AG10803 (cell line): ENCODE measurements at regions not wholly inside any gene's neighbourhood (a gene's known extent, or its start where the extent isn't known, plus 50 kb on each side); places are given as distances from the start of the nearest gene placed in this dataset.

ENCODE experiments used
- DNase-seq: peaks from one replicate; pipeline ENCODE4 v3.0.0; 2010; ENCODE audit warnings: low read depth
- H3K4me3 ChIP-seq: 2 replicates; pipeline ENCODE4 v1.5.1; 2011; ENCODE audit warnings: mild to moderate bottlenecking, low read length, control low read depth
- TF ChIP-seq, protein P1 (sequence below): conservative IDR thresholded peaks from 2 replicates; pipeline ENCODE4 v1.5.1; 2011; ENCODE audit warnings: mild to moderate bottlenecking, low read length, control low read depth, inconsistent platforms

DNA sequence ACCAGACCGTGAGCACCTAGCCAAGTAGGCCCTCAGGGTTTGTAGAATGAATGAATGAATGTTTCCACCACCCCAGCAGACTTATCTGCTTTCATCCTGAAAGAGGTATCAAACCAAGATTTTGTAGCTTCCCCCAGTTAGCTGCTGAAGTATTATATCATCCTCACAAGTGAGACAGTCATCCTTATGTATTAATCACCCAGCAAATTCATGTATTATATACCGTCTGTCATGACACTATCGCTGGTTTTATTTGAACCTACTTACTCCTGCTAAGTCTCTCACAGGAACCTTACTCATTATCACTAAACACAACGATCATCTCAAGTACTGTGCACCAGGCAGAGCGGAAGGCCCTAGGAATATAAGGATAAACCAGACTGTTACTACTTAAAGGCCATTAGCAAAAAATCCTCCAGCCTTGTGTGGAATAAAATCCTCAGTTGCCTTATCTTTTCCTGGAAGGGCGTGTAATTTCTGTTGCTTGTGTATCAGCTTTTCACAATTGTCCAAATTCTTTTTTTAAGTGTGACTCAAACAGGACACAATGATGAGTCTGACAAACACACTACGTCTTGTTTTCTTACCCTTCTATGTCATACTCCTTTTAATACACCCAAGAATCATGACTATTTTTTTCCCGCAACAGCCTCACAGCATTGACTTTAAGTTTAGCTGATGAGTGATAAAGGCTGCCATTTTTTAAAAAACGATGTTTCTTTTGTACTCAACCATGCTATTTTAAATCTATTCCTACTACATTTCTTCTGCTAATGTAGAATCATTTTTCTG lies 176.1 kb upstream of the KLF14 start:
- TF ChIP-seq, protein P1, sequence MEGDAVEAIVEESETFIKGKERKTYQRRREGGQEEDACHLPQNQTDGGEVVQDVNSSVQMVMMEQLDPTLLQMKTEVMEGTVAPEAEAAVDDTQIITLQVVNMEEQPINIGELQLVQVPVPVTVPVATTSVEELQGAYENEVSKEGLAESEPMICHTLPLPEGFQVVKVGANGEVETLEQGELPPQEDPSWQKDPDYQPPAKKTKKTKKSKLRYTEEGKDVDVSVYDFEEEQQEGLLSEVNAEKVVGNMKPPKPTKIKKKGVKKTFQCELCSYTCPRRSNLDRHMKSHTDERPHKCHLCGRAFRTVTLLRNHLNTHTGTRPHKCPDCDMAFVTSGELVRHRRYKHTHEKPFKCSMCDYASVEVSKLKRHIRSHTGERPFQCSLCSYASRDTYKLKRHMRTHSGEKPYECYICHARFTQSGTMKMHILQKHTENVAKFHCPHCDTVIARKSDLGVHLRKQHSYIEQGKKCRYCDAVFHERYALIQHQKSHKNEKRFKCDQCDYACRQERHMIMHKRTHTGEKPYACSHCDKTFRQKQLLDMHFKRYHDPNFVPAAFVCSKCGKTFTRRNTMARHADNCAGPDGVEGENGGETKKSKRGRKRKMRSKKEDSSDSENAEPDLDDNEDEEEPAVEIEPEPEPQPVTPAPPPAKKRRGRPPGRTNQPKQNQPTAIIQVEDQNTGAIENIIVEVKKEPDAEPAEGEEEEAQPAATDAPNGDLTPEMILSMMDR: no peak
- H3K4me3 ChIP-seq: peak overlapping the region; percentile 68
- no peak for DNase-seq

DNA sequence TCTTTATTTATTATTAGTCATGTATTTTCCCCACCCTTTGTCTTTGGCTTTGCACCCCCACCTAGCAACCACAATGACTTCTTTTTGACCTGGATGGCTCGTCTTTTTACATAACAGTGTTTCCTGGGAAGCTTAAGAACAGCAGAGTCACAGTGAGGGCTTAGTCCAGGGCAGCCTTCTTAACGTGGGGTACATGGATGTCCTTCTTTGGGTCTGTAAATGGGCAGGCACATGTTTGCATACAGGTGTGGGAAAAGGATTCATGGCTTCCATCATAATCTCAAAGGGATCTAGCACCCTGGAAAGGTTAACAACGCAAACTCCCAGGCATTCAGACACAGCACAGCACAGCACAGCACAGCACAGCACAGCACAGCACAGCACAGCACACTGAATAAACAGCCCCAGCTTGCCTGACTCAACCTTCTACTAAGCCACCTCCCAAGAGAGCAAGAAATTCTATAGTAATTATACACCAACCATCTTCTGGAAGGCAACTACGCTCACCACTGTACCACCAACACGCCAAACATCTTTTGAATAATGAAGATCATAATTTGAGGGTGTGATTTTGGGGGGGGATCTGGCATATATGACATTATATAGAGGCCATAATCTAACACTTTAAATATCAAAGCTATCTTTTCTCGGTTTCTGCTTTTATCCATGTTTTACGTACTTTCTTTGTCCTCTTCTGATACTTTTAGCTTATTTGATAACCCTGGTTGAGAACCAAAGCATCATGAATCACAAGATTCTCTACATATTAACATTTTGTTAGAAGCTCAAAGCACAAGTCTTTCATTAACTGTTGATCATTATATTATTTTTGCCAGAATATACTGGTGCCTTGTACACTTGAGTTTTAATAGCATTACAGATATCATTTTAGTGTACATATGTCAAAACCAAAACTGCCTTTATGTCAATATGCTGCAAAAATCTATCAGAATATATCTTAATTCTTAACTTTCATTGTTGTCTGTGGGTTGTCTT lies 177.2 kb upstream of the KLF14 start:
- H3K4me3 ChIP-seq: peak overlapping the region; percentile 68
- TF ChIP-seq, protein P1: no peak

DNA sequence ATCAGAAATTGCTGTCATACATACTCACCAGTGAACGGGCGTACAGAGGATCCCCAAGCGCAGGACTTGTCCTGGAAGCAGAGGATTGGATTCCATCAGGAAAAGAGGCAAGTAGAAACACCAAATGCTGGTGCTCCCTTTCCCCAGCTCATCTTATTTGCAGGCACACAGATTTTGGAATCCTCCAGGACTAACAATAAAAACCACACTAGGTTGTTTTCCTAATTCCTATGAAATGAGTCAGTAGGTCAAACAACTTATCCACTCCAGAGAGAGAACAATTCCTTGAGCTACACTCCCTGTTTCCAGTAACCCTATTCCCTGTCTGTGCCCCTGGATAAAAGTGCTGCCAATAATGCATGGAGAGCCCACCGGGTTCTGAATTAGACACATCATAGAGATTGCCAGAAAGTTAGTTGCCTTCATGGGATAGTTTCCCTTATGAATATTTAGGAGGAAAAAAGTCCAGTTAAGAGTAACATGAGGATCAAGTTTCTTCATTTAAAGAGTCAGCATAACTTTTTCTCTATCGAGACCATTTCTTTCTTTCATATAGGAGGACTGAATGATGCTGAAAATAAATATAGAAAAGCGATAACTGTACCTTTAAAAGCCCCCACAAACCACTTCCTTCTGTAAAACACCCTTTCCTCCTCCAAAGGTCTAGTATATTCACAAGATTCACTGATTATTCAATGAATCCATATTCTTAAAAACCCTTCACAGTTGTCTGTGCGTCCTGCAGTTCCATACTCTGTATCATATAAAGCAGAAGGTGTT lies 178.3 kb upstream of the KLF14 start:
- TF ChIP-seq, protein P1: no peak
- H3K4me3 ChIP-seq: peak overlapping the region; percentile 68
- DNase-seq: peak; percentile 92

More for the DNA sequence above, 177.2 kb upstream of the KLF14 start:
- peak; percentile 68 for DNase-seq

DNA sequence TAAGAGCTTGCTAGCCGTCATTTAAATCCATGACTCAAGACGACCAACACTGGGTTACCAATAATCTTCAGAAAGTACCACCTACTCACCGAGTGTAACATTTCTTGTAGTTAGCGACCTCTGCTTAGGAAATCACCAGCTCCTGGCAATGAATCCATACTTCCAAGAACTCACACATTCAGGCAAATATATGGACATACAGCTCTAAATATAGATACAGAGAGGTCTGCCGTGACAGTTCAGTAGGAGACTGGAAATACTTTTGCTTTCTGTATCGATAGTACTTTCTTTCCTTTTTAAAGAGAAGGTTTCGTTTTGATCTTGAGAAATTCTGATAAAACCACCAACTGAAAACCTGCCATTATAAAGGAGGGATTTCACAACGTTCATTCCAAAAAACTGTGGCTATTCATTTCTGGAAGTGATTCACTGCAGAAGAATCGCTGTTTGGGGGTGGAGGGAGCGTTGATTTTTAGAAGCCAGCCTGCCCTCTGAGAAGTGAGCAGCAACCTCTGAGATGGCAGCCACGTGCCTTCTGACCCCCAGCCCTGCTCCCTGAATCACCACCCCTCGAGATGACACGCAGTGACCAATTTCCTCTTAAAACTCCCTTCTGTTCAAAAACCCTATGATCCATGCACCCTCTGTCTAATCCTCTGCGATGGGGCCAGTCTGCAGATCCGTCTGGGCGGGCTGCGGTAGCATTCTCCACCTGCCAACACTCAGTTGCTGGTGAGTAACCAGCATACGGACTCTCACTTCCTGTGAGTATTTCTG lies 179.0 kb upstream of the KLF14 start:
- TF ChIP-seq, protein P1: no peak
- H3K4me3 ChIP-seq: peak overlapping the region; percentile 68
- DNase-seq: peak; percentile 98

DNA sequence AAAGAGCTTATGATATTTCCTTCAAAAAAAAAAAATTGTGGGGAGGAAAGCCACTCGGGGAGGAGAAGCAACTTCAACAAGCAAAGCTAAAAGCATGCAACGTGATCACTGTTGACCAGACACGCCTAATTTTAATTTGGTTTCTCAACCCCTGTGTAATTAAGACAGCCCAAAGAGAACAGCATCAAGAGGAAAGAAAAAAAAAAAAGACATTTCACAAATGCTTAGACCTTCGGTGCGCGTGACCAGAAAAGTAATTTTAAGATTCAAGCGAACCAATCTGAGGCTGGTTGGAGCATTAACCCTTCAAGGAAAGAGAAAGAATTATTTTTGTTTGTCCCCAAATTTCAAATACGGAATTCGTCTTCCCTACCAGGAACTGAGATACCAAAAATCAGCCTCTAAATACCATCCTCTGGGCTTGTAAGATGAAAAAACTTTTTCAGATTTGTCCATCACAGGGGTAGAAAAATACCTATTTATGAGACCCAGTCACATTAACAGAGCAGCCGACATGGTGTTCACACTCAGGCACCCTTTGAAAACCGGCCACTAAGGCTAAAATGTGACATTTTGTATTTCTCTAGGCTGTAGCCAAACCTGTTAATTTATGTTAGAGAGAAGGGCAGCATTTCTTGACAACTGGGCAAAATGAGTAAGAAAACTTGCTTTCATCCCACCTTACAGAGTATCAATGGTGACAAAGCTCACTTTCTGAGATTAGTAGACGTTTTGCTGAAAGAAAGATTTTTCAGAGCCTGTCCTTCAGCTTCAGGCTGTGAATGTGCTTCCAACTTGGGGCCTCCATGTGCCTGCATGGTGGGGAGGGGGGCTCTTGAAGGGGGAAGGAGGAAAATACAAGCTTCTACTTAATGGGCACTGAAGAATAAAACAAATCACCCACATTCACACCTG lies 179.9 kb upstream of the KLF14 start:
- TF ChIP-seq, protein P1: no peak
- DNase-seq: no peak
- peak overlapping the region; percentile 68 for H3K4me3 ChIP-seq
